Adrenal gland (tissue), 9 donors: ENCODE measurements at regions not wholly inside any gene's neighbourhood (a gene's known extent, or its start where the extent isn't known, plus 50 kb on each side); places are given as distances from the start of the nearest gene placed in this dataset.

Source experiments
- DNase-seq, 7 donors: peaks; one replicate each; pipeline ENCODE4 v3.0.0-alpha.2; 2019 to 2020
- H3K27ac ChIP-seq, 5 donors: fragments of 200-600 bp; sonication (generic) in 4 of 5; 1 replicate in 3 of 5; 2 replicates in 2 of 5; pipeline versions ENCODE4 v1.5.1 to v1.8.0; 2016 to 2020; ENCODE audit warnings: mild to moderate bottlenecking in 1 of 5
- H3K27me3 ChIP-seq: fragments of 200-600 bp; 2 replicates; pipeline ENCODE4 v1.8.0; 2021
- H3K36me3 ChIP-seq, 2 donors: fragments of 200-600 bp; replicated peaks in 1 of 2; 1 replicate in 1 of 2; 2 replicates in 1 of 2; pipeline versions ENCODE4 v1.5.1 to v1.8.0; 2018 to 2022
- H3K4me1 ChIP-seq, 2 donors: fragments of 200-600 bp; replicated peaks in 1 of 2; 1 replicate in 1 of 2; 2 replicates in 1 of 2; pipeline versions ENCODE4 v1.5.1 to v1.8.0; 2018 to 2021
- H3K4me3 ChIP-seq, 4 donors: fragments of 200-600 bp; sonication (generic) in 3 of 4; one replicate each; pipeline ENCODE4 v1.5.1; 2016 to 2018
- H3K9me3 ChIP-seq, 3 donors: fragments of 200-600 bp; sonication (generic) in 1 of 3; replicated peaks in 1 of 3; 1 replicate in 2 of 3; 2 replicates in 1 of 3; pipeline versions ENCODE4 v1.5.1 to v1.8.0; 2016 to 2021
- CTCF ChIP-seq, 6 experiments: fragments of 450-650 bp in 4 of 6; fragments of 200-600 bp in 2 of 6; sonication (generic) in 1 of 6; IDR thresholded peaks; 1 replicate in 5 of 6; 2 replicates in 1 of 6; pipeline versions ENCODE4 v1.5.1 to v1.8.0; 2016 to 2021; ENCODE audit warnings: antibody characterized with exemption in 6 of 6, mild to moderate bottlenecking in 2 of 6, moderate library complexity in 1 of 6
- POLR2A ChIP-seq, 2 donors: fragments of 450-650 bp; IDR thresholded peaks; one replicate each; pipeline ENCODE4 v1.6.1; 2017; ENCODE audit warnings: antibody characterized with exemption in 2 of 2, mild to moderate bottlenecking in 2 of 2, moderate library complexity in 1 of 2
- WGBS, 4 donors: extraction: QIAGEN DNeasy Blood & Tissue Kit in 2 of 4; methylation state at CpG; one replicate each; pipeline versions ENCODE4 v1.1.5 to v1.1.7; 2013 to 2017; 5-methylcytosine and 5-hydroxymethylcytosine counted together
- intact Hi-C, 2 donors: fragments of 100-400 bp; cut with DNase I; formaldehyde crosslinking; loops; one replicate each; pipeline versions ENCODE4 v1.14.1 to v1.15.0; 2022 to 2023
- donor health status: healthy with polysubstance abuse.
- donor health status: Bipolar disorder and iron deficiency.
- donor health status: DM: yes; HTN: yes; CAD: no.
- donor health status: DM: no; HTN: no; CAD: no.
- donor health status: DM: no; HTN: no; CAD: no.

GRCh38 chr12:31906557-31907301, 52.5 kb upstream of the RESF1 start:
- Histone ChIP-seq H3K27me3 (no peaks in the 10 kb centered on the region), H3K4me1 (no peaks in the 10 kb centered on the region), H3K4me3 (no peak overlapping the region), H3K27ac (no peak overlapping the region), H3K9me3 (no peaks in the 10 kb centered on the region), H3K36me3 (no peaks in the 10 kb centered on the region)
- no peak for DNase-seq
- TF ChIP-seq CTCF (IDR thresholded peaks at IDR 0.05) (no peak), POLR2A (IDR thresholded peaks at IDR 0.05) (no peak)
- 76 to 80% (median 80%) methylated on average over 4 of the region's 4 CpGs for WGBS, 4 donors
- intact Hi-C loops, result no loop called here

GRCh38 chr12:31903025-31903424, 56.2 kb upstream of the RESF1 start:
- H3K27me3 ChIP-seq, result no peaks in the 10 kb centered on the region
- no peak overlapping the region for H3K27ac ChIP-seq
- 64 to 84% (median 82%) methylated on average over 3 of the region's 3 CpGs for WGBS, 4 donors

GRCh38 chr12:31900271-31900670, 58.9 kb upstream of the RESF1 start:
- H3K9me3 ChIP-seq, result no peaks in the 10 kb centered on the region
- no peak overlapping the region for H3K27ac ChIP-seq
- 77 to 92% (median 87%) methylated on average over 4 of the region's 4 CpGs for WGBS, 4 donors
- no peaks in the 10 kb centered on the region for H3K36me3 ChIP-seq
- DNase-seq, result no peak
- no peak for TF ChIP-seq POLR2A (IDR thresholded peaks at IDR 0.05)
- TF ChIP-seq CTCF (IDR thresholded peaks at IDR 0.05), result no peak
- H3K4me3 ChIP-seq, result no peak overlapping the region
- H3K4me1 ChIP-seq, result peaks cover 0 to 15% of the 10 kb centered on the region in 2 donors
- no peaks in the 10 kb centered on the region for H3K27me3 ChIP-seq
- intact Hi-C loops, result no loop called here

More at GRCh38 chr12:31903025-31903424, 56.2 kb upstream of the RESF1 start:
- intact Hi-C loops, result no loop called here
- Histone ChIP-seq H3K36me3 (no peaks in the 10 kb centered on the region), H3K9me3 (no peaks in the 10 kb centered on the region), H3K4me1 (no peaks in the 10 kb centered on the region), H3K4me3 (no peak overlapping the region)
- no peak for TF ChIP-seq CTCF (IDR thresholded peaks at IDR 0.05)
- no peak for TF ChIP-seq POLR2A (IDR thresholded peaks at IDR 0.05)
- DNase-seq, result no peak

GRCh38 chr12:31899109-31899508, 60.1 kb upstream of the RESF1 start:
- WGBS, 4 donors, result 79 to 88% (median 83%) methylated on average over 2 of the region's 2 CpGs
- Histone ChIP-seq H3K27ac (no peak overlapping the region), H3K27me3 (no peaks in the 10 kb centered on the region), H3K9me3 (no peaks in the 10 kb centered on the region), H3K4me1 (peaks cover 0 to 15% of the 10 kb centered on the region in 2 donors), H3K36me3 (no peaks in the 10 kb centered on the region), H3K4me3 (no peak overlapping the region)
- intact Hi-C loops, result no loop called here
- DNase-seq, result no peak
- TF ChIP-seq POLR2A (IDR thresholded peaks at IDR 0.05), result no peak
